Jurkat, Clone E6-1 (cell line): ENCODE measurements at regions not wholly inside any gene's neighbourhood (a gene's known extent, or its start where the extent isn't known, plus 50 kb on each side); places are given as distances from the start of the nearest gene placed in this dataset.
"Not testable (repeated sequence)": the region's sequence is repeated elsewhere in the genome, so short reads cannot be mapped to it uniquely, and the experiment has no call there.

Experiments
- DNase-seq: peaks from one replicate; pipeline ENCODE4 v3.0.0-alpha.2; 2011; ENCODE audit warnings: low read depth, low spot score
- H3K4me3 ChIP-seq: 2 replicates; pipeline ENCODE4 v1.5.1; 2011; ENCODE audit warnings: mild to moderate bottlenecking, low read length, control low read depth, moderate library complexity

DNA sequence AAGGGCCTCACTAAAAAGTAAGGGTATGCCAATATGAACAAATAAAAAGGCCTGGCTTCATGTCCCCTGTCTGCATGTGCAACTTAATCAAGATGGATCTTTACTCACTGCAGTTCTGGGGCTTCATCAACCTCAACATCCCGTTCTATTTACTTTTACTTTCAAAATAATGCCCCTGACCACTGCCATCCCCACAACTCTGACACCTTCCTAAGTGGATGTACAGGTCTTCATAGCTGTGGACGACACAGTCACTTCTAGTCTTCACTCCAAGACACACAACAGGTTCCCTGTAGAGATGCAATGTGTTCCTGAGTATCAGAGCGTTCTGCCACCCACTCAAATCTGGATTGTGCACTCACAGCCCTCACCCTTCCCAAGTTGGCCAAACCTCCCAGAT is 136.1 kb downstream of the ENC1 start:
- no peak overlapping the region for H3K4me3 ChIP-seq
- DNase-seq = no peak

- no peak overlapping the region for H3K4me3 ChIP-seq
- peak; percentile 59 for DNase-seq
Measured at GRCh38 chr5:74502479-74502950, 138.0 kb downstream of the ENC1 start.

DNA sequence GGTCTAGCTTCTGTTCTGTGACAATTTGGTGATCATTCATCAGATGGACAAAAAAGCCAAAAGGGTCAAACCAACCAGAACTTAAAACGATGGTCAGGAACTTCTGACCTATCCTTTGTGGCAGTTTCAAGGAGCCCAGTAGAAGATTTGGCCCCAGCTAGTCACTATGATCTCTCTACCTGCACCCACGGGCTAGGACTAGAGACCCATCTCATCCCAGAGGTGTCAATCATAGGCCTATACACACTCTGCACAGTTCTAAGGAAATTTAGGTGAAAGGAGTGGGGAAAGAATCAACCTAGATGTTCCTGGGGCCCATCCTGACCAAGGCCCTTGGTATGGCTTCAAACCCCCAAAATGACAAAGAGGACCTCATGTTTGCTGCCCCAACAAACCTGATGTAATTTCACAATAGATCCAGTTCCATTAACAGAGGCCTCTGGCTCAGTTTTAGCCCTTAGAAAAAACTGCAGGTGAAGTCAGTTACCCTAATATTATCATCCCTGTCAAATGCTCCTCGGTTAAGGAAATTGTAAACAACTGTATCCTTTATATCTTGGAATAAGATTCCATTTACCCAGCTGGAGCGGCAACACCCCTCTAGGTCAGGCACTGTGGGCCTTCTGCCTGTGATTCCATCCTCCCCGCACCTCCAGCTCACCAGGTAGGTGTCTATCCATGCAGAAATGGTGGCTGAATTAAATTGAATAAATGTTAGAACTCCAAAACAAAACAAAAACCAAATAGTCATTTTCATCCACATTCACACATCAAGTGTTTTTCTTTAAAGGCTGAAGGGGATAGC is 138.7 kb downstream of the ENC1 start:
- no peak for DNase-seq
- H3K4me3 ChIP-seq = no peak overlapping the region

DNA sequence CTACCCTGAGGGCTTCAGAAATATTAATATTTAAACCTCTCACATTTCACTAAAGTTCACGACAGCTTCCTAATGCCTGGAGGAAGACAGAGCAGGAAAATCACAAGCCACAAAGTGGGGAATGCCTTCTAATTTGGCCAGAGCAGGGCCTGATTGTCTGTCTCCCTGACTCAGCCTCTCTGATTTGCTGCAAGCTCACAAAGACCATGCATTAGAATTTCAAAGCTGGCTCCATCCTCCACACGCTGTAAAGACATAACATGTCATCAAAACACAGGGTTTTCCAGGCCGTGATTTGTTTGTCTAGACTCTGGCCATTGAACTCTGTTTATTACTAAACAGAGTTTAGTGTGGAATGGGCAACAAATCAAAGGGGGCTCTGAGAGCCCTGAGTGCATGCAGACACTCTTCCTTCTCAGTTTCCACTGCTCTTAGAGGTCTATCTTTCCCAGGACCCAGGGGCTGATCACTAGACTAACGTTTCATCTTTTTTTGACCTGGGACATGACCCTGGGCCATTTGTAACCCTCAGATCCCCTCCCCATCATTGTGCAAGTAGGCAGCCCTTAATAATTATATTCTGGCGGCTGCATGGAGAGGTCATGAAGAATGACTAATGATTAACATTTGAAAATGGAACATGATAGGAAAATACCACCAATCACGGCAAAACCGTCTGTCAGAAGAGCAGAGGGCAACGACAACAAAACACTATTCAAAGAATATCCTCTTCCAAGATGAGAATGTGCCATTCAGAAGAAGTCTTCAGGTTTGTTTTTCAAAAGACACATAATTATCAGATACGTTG is 140.2 kb downstream of the ENC1 start:
- DNase-seq = no peak
- no peak overlapping the region for H3K4me3 ChIP-seq

- H3K4me3 ChIP-seq = no peak overlapping the region
- DNase-seq = no peak
Measured at GRCh38 chr5:74499256-74500050, 141.1 kb downstream of the ENC1 start.

DNA sequence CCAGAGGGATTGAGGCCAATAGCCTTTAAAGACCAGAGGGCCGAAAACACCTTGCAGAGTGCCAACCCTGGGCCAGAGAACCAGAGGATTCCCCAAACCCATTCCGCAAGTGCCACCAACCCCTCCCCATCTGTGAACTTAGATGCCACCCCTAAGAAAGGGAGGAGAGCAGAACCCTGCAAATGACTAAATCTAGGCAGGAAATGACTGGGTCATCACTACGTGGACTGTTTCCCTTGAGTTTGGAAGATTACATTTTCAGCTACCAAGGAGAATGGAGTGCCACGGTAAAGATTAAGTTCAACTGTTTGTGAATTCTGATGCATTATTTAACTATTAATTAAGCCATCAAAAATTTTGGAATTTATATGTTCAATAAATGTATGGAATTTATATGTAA is 142.8 kb downstream of the ENC1 start:
- DNase-seq = no peak
- no peak overlapping the region for H3K4me3 ChIP-seq

GRCh38 chr5:74493411-74493810 is 147.1 kb downstream of the ENC1 start:
- DNase-seq = no peak
- H3K4me3 ChIP-seq = no peak overlapping the region

- H3K4me3 ChIP-seq = no peak overlapping the region
- no peak for DNase-seq
Measured at GRCh38 chr5:74492230-74492629, 148.3 kb downstream of the ENC1 start.

GRCh38 chr5:74491586-74491985 is 148.9 kb downstream of the ENC1 start:
- no peak for DNase-seq
- no peak overlapping the region for H3K4me3 ChIP-seq

DNA sequence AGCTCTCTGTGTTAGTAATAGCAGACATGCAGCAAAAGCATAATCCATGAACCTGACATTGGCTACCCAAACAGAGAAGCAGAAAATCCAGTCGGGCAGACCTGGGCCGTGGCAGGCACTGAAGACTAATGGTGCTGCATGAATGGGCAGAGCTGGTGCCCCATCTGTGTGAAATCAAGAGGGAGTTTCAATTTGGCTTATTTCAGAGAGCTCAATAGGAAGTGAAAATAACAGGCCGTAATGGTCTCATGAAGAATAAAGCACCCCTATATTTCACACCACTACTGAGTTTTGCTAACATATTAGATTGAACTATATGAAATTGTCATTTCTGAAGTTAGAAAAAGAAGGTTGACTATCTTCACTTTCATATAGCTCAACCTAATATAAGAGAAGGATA is 149.7 kb downstream of the ENC1 start:
- DNase-seq = no peak
- H3K4me3 ChIP-seq = no peak overlapping the region

- no peak for DNase-seq
- no peak overlapping the region for H3K4me3 ChIP-seq
Measured at GRCh38 chr5:74482990-74483389, 157.5 kb downstream of the ENC1 start.

GRCh38 chr5:74482523-74482922 is 158.0 kb downstream of the ENC1 start:
- no peak overlapping the region for H3K4me3 ChIP-seq
- no peak for DNase-seq

GRCh38 chr5:74481357-74481756 is 159.2 kb downstream of the ENC1 start:
- DNase-seq, H3K4me3 ChIP-seq: not testable (repeated sequence)

DNA sequence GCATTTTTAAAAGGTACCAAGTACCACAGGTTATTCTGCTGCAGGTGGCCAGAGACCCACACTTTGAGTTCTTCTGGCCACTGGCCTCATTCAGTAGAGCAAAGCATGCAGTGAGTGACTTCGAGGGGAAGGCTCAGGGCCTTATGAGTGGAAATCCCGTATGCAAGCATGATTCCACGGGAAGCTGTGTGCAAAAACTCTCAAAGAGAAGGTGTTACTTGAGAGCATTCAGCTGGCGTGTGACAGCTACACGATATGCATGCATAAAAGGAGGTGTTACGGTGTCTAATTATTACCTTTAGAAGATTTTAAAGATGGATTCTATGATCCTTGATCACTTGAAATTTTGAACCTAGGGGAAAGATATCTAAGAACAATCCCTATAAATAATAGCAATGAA is 160.3 kb downstream of the ENC1 start:
- no peak for DNase-seq
- no peak overlapping the region for H3K4me3 ChIP-seq

DNA sequence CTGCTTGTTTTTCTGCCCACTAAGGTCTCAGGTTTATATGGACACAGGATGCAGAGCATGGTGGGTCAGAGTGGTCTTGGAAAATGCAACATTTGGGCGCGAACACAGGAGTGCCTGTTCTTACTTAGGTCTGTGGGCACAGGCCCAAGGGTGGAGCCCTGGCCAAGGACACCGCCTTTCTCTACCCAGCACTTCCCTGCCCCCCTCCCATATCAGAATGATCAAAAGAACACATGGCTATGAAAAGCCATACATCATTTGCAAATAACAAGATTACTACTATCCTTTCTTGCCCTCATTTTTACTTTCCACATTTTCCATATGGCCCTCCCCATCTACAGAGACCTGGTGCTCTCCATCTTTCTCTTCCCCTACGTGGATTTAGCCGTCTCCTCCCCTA is 162.2 kb downstream of the ENC1 start:
- no peak for DNase-seq
- no peak overlapping the region for H3K4me3 ChIP-seq

GRCh38 chr5:74477761-74478160 is 162.8 kb downstream of the ENC1 start:
- H3K4me3 ChIP-seq = no peak overlapping the region
- no peak for DNase-seq

GRCh38 chr5:74476819-74477453 is 163.6 kb downstream of the ENC1 start:
- no peak overlapping the region for H3K4me3 ChIP-seq
- DNase-seq = no peak

DNA sequence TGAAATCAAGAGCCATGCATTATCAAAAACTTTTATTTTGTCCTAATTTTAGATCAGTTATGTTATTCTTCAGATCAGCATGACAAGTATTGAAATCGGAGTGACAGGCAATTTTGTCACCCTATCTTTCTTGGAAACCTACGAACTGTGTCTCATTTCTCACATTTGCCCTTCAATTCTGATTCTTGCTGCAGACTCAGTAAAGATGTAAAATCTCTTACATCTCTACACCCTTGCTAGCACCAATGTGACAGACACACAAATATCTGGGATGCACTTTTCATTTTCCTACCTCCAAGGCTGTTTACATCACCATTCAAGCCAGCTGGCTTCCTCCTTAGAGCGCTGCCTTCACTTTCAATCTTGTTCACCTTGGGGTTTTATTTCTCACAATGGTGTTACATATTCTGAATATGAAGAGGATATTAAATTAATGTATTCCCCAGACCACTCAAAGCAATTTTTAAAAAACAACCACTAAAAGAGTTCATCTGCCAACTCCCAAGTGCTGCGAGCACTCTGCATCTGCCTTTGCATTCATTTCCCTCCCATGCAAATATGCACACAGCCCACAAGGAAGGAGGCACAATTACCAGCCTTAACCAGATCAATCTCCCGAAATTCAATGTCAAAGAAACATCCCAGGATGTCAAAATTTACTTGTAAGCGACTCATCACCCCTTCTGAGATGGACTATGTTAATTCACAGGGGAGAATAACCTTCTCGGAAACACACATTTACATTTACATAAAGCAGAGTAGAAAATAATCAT is 164.3 kb downstream of the ENC1 start:
- no peak for DNase-seq
- H3K4me3 ChIP-seq = no peak overlapping the region

DNA sequence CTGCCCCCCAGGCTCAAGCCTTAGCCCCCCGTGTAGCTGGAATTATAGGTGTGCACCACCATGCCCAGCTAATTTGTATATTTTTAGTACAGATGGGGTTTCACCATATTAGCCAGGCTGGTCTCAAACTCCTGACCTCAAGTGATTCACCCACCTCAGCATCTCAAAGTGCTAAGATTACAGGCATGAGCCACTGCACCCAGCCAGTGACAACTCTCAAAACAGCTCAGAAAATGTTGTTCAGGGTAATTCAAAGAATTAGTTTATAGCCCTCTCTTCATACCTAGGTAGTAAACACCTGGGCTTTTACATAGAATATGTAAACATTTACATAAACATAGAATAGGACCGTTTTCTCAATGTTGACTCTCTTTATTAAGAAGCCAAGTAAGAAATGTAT is 168.7 kb downstream of the ENC1 start:
- H3K4me3 ChIP-seq = no peak overlapping the region
- DNase-seq = no peak
